ENCODE measurements at regions not wholly inside any gene's neighbourhood (a gene's known extent, or its start where the extent isn't known, plus 50 kb on each side); places are given as distances from the start of the nearest gene placed in this dataset.

DNA sequence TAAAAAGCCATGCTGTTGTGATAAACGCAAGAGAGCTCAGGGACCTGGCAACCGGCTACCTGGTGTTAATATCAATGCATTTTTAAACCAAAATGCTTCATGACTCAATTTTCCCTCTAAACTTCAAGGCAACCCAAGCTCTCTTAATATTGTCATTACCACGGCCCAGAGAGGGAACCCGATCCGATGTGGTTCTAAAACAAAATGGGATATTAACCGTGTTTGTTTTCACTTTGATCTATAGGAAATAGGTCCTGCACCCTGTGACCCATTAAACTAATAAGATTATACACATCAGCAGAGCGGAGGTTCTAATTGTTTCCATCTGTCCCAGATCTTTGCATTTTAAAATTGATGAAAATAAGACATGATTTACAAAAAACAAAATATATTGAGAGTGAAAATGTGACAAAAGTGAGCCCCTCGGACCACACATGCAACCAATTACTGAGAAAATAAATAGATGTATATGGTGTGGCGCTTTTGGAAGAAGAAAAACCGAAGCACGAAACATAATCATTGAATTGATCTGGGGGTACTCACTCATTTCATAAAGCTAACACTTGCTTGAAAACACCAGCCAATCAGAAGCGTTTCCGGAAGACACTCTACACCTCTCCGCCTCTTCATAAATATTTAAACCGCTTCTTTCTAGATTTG lies 290.3 kb upstream of the NFE2L3 start:
- in situ Hi-C loops (cut with MboI; ENCODE audit: low sequenced_read_pairs) = no loop called here

DNA sequence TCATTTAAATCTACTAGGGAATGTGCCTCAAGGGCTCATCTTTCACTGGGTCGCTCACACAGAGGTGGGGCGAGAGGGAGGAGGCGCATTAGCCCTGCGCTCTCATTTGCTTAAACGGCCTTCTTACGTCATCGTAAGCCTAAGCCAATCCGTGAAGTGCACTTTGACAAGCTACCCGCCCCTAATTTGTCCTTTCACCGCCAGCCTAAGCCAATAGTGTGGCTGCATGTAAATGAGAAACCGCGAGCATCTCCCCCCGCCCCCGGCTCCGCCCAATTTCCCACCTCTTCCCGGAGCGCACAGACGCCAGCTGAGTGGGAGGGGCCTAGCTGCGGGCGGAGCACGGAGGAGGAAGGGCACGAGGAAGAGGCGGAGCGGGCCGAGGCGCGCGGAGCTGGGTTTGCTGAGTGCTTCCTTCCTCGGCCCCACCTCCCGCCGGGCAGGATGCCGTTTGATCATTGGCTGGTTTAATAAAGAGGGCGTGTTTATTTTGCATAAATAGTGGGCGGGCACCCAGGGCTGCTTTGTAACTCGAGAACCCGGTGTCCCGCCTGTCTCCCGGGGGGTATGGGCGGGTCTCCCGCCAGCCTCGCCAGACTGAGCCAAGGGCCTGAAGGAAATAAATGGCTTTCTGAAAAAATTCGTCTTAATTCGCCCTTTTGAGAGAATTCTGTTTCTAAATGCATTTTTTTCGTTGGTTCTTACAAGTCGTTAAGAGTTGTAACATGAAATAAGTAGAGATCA lies 289.6 kb upstream of the NFE2L3 start:
- in situ Hi-C loops (cut with MboI; ENCODE audit: low sequenced_read_pairs) = no loop called here

DNA sequence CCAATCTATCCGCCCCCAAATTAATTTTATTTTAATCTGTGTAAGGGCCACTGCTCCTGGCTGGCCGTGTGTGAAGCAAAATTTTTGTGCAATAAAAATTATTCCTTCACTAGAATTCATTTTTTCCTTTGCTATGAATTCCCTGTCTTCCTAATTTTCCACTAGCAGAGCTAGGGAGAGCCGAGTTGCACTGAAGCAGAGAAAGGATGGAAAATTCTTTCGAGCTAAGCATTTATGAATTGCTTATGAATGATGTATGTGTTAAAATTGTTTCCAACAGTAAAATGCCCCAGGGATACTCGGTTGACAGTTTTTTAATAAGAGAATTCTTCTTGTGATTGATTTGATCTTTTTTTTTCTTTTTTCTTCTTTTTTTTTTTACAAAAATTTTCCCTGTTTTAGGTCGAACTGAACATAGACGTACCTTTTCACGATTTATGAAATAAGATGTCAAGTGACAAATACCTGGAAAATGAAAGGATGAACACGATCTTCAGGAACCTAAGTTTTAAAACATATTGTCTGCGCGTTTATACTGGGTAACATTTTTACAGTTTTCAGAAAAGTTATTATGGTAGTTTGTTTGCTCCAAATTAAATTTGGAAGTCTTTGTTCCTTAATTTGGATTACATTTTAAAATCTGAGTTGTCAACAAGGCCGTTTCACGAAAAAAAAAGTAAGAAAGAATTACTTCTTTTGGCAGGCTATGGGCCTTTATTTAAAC lies 288.8 kb upstream of the NFE2L3 start:
- in situ Hi-C loops (cut with MboI; ENCODE audit: low sequenced_read_pairs) = no loop called here

DNA sequence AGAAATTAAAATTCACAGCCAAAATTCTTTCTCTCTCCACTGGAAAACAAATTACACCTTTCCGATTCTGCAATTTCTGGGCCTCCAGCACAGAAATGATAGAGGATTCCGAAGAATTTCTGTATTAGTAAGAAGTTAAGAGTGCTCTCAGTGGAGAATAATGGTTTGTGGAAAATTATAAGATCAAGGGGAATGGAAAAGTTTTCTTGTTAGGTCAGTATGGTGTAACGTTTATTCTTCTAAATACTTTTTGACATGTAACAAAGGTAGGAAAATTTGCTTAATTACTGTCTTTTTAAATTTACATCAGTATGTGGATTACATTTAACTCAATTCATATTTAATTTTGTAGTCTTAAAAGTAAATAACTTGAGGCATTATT lies 288.3 kb upstream of the NFE2L3 start:
- in situ Hi-C loops (cut with MboI; ENCODE audit: low sequenced_read_pairs) = no loop called here

DNA sequence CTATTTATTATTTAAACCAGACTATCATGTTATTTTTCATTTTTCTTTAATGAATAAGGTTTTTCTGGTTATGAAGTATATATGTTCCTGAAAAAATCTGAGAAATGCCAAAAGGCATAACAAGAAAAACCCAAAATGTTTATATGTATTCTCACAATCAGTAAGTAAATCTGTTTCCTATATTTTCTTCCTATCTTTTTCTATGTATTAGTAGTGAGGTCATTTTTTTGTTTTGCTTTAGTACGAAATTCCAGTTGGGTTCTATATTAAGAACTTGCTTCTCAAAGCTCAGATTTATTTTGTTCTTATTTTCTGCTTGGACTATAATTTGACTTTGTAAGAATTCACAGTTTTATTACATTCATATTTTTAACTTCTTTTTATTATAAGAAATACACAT lies 287.5 kb upstream of the NFE2L3 start:
- in situ Hi-C loops (cut with MboI; ENCODE audit: low sequenced_read_pairs) = no loop called here

DNA sequence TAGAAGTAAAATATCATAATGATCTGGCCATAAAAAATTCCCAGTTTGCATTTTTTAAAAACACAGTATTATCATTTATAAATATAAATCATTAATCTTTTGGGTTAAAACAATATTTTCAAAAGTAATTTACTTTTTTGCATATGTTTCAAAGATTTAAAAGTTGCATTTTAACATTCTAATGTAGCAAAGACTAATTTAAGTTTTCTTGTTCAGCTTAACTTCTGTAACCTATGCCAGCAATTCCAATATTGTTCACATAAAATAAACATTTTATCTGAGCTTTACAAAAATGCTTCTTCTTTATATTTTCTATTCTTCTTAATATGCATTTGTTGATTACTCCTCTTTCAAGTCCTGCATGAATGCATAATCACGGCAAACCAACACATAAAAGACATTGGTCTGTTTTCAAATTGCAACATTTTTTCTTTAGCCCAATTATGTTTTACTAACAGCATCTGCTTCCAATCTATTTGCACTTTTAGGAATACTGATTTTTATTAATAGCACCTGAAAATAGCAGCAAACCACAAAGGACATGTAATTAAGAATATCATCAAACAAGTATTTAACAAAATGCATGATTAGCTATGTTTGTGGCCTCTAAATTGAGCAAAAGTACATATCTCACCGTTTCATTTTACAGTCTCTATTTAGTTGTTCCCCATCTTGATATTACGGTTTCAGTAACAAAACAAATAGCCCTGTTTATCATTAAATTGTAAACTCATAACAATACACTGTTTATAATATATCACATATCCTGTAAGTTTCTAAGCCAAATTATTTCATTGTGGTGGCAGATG lies 286.9 kb upstream of the NFE2L3 start:
- in situ Hi-C loops (cut with MboI; ENCODE audit: low sequenced_read_pairs) = no loop called here

DNA sequence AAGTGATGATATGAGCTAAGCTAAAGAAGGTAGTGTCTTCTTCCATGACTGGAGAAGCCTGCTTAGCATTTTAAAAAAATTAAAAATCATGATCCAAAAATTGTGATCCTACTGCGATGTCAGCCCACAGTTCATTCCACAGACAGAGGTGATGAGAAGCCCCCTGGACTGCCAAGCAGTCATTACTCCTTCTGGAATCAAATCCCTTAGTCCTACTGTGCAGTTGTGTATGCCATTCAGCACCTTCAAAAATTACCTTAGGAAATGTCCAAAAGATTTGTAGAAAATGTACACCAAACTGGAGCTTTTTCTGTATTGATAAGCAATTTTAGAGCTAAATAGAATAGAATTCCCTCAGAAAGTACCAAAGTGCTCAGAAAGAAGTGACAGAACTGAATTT lies 283.5 kb upstream of the NFE2L3 start:
- in situ Hi-C loops (cut with MboI; ENCODE audit: low sequenced_read_pairs) = no loop called here

GRCh38 chr7:25870574-25870973 lies 281.4 kb upstream of the NFE2L3 start:
- in situ Hi-C loops (cut with MboI; ENCODE audit: low sequenced_read_pairs) = no loop called here

DNA sequence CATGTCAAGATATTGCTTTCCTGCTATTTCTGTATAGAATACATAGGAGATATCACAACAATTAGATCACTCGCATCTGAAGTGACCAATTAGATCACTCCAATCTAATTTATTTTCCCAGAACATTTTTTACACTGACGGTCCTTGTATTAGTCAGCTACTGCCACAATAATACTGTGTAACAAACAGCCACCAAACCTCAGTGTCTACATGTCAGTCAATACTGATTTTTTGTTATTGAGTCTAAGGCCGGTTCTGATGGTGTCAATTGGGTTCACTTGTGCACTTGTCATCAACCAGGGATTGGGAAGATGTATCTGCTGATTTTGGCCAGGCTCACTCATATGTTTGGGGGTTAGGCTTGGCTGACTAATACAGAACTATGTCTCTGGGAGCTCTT lies 275.9 kb upstream of the NFE2L3 start:
- in situ Hi-C loops (cut with MboI; ENCODE audit: low sequenced_read_pairs) = loop anchor here (25.0 kb wide), 2 partner anchors 786 to 1311 kb away; partner anchors contain the start of gene HOXA11

DNA sequence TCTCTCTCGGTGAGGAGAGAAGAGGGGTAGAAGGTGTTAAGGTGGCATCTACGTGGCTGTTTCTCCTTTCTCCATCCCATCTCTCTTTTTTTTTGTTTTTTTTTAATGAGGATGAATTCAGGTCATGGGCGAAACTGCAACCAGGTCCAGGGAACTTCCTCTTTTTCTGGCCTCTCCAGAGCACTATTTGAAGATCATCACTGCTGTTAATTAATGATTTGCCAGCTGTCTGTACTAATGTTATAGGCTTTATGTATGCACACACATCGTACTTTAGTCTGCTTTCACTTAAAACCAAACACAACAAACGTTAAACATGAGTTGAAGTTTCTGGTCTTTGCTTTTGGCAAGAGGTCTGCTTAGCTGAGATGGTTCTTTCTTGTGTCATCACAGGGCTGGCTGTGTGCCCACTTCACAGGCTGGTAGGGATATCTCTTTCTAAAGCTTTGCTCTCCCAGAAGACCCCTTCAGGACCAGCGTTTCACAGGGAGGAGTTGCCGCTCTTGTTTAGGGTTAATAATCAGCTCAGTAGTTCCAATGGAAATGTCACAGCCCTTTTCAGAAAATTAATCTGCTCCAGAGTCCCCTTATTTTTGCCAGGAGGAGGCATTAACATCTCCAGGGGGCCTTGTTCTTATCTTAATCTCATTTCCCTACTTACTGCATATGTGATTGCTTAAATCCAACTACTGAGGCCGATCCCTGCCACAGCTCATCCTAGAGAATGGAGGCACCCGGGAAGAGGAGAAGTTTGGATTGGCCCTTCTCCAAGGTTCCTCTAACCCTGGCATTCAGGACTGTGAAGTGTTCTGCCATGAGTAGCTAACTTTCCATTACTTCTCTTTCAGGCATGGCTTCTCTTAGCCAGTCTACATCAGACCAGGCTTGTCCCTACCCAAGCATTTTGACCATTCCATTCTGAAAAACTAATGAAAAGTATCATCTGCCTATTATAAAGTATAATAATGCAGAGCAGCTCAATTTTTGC lies 273.9 kb upstream of the NFE2L3 start:
- in situ Hi-C loops (cut with MboI; ENCODE audit: low sequenced_read_pairs) = loop anchor here (25.0 kb wide), 2 partner anchors 784 to 1309 kb away; partner anchors contain the start of gene HOXA11

DNA sequence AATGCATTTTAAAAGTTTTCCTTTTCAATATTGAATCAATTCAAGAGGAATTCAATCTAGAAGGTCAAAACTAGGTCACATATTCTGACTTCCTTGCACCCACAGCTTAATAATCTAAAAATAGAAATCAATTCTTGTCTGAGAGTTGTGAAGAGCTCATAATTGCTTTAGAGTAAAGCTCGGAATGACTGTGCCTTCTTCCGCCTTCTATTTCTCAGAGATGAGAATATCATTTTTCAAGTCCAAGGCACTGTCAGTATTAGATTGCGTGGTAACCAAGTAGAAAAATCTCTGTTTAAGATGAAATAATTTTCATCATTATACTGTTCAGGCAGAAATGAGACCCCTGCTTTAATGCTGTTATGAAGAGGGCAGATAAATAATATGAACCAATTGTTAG lies 272.2 kb upstream of the NFE2L3 start:
- in situ Hi-C loops (cut with MboI; ENCODE audit: low sequenced_read_pairs) = loop anchor here (25.0 kb wide), 2 partner anchors 783 to 1308 kb away; partner anchors contain the start of gene HOXA11

- in situ Hi-C loops (cut with MboI; ENCODE audit: low sequenced_read_pairs) = loop anchor here (25.0 kb wide), 2 partner anchors 781 to 1306 kb away; partner anchors contain the start of gene HOXA11
Observed at GRCh38 chr7:25881317-25882037, 270.5 kb upstream of the NFE2L3 start.

GRCh38 chr7:25882151-25882773 lies 269.7 kb upstream of the NFE2L3 start:
- in situ Hi-C loops (cut with MboI; ENCODE audit: low sequenced_read_pairs) = loop anchor here (25.0 kb wide), 2 partner anchors 780 to 1305 kb away; partner anchors contain the start of gene HOXA11

GRCh38 chr7:25884265-25884828 lies 267.7 kb upstream of the NFE2L3 start:
- in situ Hi-C loops (cut with MboI; ENCODE audit: low sequenced_read_pairs) = loop anchor here (25.0 kb wide), 2 partner anchors 778 to 1303 kb away; partner anchors contain the start of gene HOXA11

GRCh38 chr7:25885057-25885576 lies 266.9 kb upstream of the NFE2L3 start:
- in situ Hi-C loops (cut with MboI; ENCODE audit: low sequenced_read_pairs) = loop anchor here (25.0 kb wide), 2 partner anchors 777 to 1302 kb away; partner anchors contain the start of gene HOXA11

DNA sequence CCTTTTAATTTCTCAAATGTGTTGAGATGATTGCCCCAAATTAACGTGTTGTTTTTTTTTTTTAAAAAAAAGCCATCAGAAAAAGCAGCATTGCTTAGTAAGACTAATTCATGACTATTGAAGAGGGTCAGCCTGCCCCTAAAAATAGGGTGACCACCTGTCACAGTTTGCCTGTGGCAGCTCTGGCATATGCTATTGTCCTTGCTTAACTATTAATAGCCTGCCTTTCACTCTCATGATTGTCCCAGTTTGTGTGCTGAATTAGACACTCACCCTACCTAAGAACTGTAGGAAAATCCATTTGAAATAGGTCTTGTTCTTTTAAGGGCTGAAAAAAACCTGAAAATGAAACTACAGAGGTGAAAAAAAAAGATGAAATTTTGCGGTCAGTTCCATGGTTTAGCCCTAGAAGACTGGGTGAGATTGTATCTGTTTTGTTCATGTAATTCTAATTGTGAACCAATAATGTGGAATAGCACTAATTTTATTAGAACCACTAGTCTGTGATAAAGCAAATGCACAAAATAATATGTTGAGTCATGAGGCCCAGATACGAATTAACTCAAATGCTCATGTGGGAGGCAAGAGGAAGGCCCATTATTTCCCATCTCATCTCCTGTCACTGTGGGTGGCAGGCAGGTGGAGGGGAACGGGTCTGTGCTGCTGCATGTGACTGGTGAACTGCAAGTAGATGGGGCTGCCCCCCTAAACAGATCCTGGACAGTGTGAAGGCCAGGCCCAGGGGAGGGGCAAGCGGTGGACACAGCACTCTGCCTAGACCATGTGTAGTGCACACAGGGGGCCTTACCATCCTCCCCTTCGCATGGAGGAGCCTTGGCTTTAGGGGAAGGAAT lies 265.4 kb upstream of the NFE2L3 start:
- in situ Hi-C loops (cut with MboI; ENCODE audit: low sequenced_read_pairs) = loop anchor here (25.0 kb wide), 2 partner anchors 776 to 1301 kb away; partner anchors contain the start of gene HOXA11

GRCh38 chr7:25887266-25887665 lies 264.7 kb upstream of the NFE2L3 start:
- in situ Hi-C loops (cut with MboI; ENCODE audit: low sequenced_read_pairs) = loop anchor here (25.0 kb wide), 2 partner anchors 775 to 1300 kb away; partner anchors contain the start of gene HOXA11

Data from HL-60/S4 treated with retinoic acid at 250 ng/mL for 4 days and 3 days (cell line).